HEK293T (cell line): ENCODE measurements at regions not wholly inside any gene's neighbourhood (a gene's known extent, or its start where the extent isn't known, plus 50 kb on each side); places are given as distances from the start of the nearest gene placed in this dataset.

ENCODE experiments used
- CTCF ChIA-PET: fragments of 350-600 bp; formaldehyde crosslinking; extraction: SDS; loops from one replicate; lab custom pipeline; 2021; ENCODE audit warnings: antibody characterized with exemption, inconsistent platforms; lab: Yijun Ruan, JAX
- POLR2A ChIA-PET: fragments of 350-600 bp; formaldehyde crosslinking; extraction: SDS; loops from one replicate; lab custom pipeline; 2020; ENCODE audit warnings: antibody characterized with exemption, inconsistent platforms; lab: Yijun Ruan, JAX
- DNase-seq: peaks from one replicate; pipeline ENCODE4 v3.0.0; 2012; ENCODE audit warnings: mixed read lengths; ENCODE audit errors: extremely low spot score
- ARNT ChIP-seq: fragments of 450-650 bp; IDR thresholded peaks from 2 replicates; pipeline ENCODE4 v1.6.1; 2017; ENCODE audit warnings: mild to moderate bottlenecking
- BHLHE40 ChIP-seq: fragments of 450-650 bp; IDR thresholded peaks from 2 replicates; pipeline ENCODE4 v1.6.1; 2016; ENCODE audit warnings: mild to moderate bottlenecking, moderate library complexity, borderline replicate concordance
- CTBP1 ChIP-seq: fragments of 450-650 bp; IDR thresholded peaks from 2 replicates; pipeline ENCODE4 v1.6.1; 2016; ENCODE audit warnings: borderline replicate concordance
- ELF4 ChIP-seq: fragments of 450-650 bp; IDR thresholded peaks from 2 replicates; pipeline ENCODE4 v1.6.1; 2017; ENCODE audit warnings: antibody characterized with exemption
- FOXA1 ChIP-seq: fragments of 450-650 bp; IDR thresholded peaks from 2 replicates; pipeline ENCODE4 v1.6.1; 2016; ENCODE audit warnings: mild to moderate bottlenecking
- FOXK2 ChIP-seq: fragments of 450-650 bp; IDR thresholded peaks from 2 replicates; pipeline ENCODE4 v1.6.1; 2016; ENCODE audit warnings: mild to moderate bottlenecking
- FOXM1 ChIP-seq: fragments of 450-650 bp; IDR thresholded peaks from 2 replicates; pipeline ENCODE4 v1.6.1; 2017; ENCODE audit warnings: mild to moderate bottlenecking, borderline replicate concordance
- HDGF ChIP-seq: fragments of 450-650 bp; IDR thresholded peaks from 2 replicates; pipeline ENCODE4 v1.6.1; 2017; ENCODE audit warnings: antibody characterized with exemption, borderline replicate concordance
- L3MBTL2 ChIP-seq: fragments of 450-650 bp; conservative IDR thresholded peaks from 2 replicates; pipeline ENCODE4 v1.6.1; 2016; ENCODE audit warnings: mild to moderate bottlenecking
- LEF1 ChIP-seq: fragments of 450-650 bp; IDR thresholded peaks from 2 replicates; pipeline ENCODE4 v1.6.1; 2017; ENCODE audit warnings: mild to moderate bottlenecking, borderline replicate concordance
- NFRKB ChIP-seq: fragments of 450-650 bp; IDR thresholded peaks from 2 replicates; pipeline ENCODE4 v1.6.1; 2016; ENCODE audit warnings: mild to moderate bottlenecking, moderate library complexity
- SP1 ChIP-seq: fragments of 450-650 bp; IDR thresholded peaks from 2 replicates; pipeline ENCODE4 v1.6.1; 2017
- SUZ12 ChIP-seq: fragments of 450-650 bp; IDR thresholded peaks from 2 replicates; pipeline ENCODE4 v1.6.1; 2016; ENCODE audit warnings: mild to moderate bottlenecking
- TARDBP ChIP-seq: fragments of 450-650 bp; IDR thresholded peaks from 2 replicates; pipeline ENCODE4 v1.6.1; 2016
- ZNF384 ChIP-seq: fragments of 450-650 bp; IDR thresholded peaks from 2 replicates; pipeline ENCODE4 v1.6.1; 2016
- TF ChIP-seq, protein P1 (sequence below): fragments of 450-650 bp; IDR thresholded peaks from 2 replicates; pipeline ENCODE4 v1.6.1; 2016

DNA sequence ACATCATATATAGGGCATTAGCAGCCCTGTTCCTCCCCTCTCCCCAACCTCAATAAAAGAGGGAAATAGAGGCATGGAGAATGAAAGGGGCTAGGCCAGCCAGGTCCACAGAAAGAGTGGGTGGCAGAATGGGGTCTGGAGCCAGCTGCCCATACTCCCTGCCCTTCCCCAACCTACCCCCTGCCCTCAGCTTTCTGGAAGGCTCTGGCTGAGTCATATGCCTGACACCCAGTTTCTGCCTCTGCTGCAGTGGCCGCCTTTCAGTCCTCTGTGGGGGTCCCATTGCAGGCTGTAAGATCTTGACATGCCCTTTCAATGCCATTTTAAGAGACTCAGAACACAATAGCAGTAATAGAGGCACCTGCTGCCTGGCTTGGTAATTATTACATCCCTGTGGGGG lies 95.7 kb downstream of the LINGO1 start:
- POLR2A ChIA-PET, result interaction anchor here (0.6 kb wide), 1 partner anchor 45 kb away, joined by 3 read pairs; no protein-coding TSS in a partner anchor
- CTCF ChIA-PET, result interaction anchor here (0.6 to 1.7 kb wide), 2 partner anchors 418 to 434 kb away, joined by 3 read pairs; no protein-coding TSS in a partner anchor
- TF ChIP-seq SUZ12, result no peak
- TF ChIP-seq L3MBTL2, result no peak
- no peak for TF ChIP-seq NFRKB
- no peak for TF ChIP-seq TARDBP
- TF ChIP-seq LEF1, result no peak
- TF ChIP-seq SP1, result no peak
- TF ChIP-seq ELF4, result no peak
- no peak for TF ChIP-seq HDGF
- no peak for TF ChIP-seq BHLHE40
- TF ChIP-seq FOXK2, result no peak
- TF ChIP-seq FOXA1, result no peak
- TF ChIP-seq, protein P1, sequence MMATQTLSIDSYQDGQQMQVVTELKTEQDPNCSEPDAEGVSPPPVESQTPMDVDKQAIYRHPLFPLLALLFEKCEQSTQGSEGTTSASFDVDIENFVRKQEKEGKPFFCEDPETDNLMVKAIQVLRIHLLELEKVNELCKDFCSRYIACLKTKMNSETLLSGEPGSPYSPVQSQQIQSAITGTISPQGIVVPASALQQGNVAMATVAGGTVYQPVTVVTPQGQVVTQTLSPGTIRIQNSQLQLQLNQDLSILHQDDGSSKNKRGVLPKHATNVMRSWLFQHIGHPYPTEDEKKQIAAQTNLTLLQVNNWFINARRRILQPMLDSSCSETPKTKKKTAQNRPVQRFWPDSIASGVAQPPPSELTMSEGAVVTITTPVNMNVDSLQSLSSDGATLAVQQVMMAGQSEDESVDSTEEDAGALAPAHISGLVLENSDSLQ, result no peak
- no peak for TF ChIP-seq CTBP1
- no peak for TF ChIP-seq FOXM1
- DNase-seq, result no peak

DNA sequence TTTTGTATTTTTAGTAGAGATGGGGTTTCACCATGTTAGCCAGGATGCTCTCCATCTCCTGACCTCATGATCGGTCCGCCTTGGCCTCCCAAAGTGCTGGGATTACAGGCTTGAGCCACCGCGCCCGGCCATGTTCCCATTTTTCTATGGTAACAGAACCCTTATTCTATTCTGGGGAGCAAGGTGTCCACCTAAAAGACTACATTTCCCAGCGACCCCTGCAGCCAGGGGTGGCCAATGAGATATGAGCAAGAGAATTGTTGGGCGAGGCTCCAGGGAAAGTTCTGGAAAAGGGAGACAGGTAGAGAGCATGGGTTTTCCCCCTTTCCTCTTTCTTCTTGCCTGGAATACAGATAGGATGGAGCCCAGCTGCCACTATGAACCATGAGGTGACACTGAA lies 96.9 kb downstream of the LINGO1 start:
- ChIA-PET CTCF (no interaction called here), POLR2A (no interaction called here)
- DNase-seq, result no peak
- TF ChIP-seq L3MBTL2 (no peak), HDGF (no peak), FOXA1 (no peak), ELF4 (no peak), CTBP1 (no peak), SUZ12 (no peak), ARNT (no peak), TARDBP (no peak), SP1 (no peak), NFRKB (no peak), FOXK2 (no peak), FOXM1 (no peak), LEF1 (no peak), ZNF384 (no peak), BHLHE40 (no peak)
- TF ChIP-seq, protein P1, result no peak
